ENCODE measurements at regions not wholly inside any gene's neighbourhood (a gene's known extent, or its start where the extent isn't known, plus 50 kb on each side); places are given as distances from the start of the nearest gene placed in this dataset.

- Histone ChIP-seq H3K27me3 (ENCODE audit: insufficient read depth) (no peaks in the 10 kb centered on the region), H3K79me2 (replicated peaks; ENCODE audit: insufficient read depth) (no peaks in the 10 kb centered on the region), H3K4me3 (no peak overlapping the region), H3K4me1 (ENCODE audit: insufficient read depth) (no peaks in the 10 kb centered on the region), H3F3A (replicated peaks; ENCODE audit: low read depth) (no peaks in the 10 kb centered on the region), H3K9me2 (ENCODE audit: insufficient read depth) (peaks cover 9% of the 10 kb centered on the region; the same call in 1 of the 2 replicates), H2AFZ (peak overlapping the region; percentile 78; the same call in 1 of the 2 replicates), H4K20me1 (replicated peaks; ENCODE audit: insufficient read depth) (no peaks in the 10 kb centered on the region), H3K27ac (ENCODE audit: low read depth) (no peak overlapping the region), H3K4me2 (no peak overlapping the region), H3K36me3 (ENCODE audit: insufficient read depth) (no peaks in the 10 kb centered on the region)
- Mint-ChIP-seq H3K4me1 (peaks cover 18% of the 10 kb centered on the region; the same call in 2 of the 3 replicates), H3K27ac (no peak overlapping the region), H3K36me3 (ENCODE audit: low read depth) (0 out of 3 replicates have a peak, but pooled peaks cover under 1% of the 10 kb centered on the region), H3K4me3 (no peak overlapping the region), H3K27me3 (ENCODE audit: insufficient read depth, low read depth, poor library complexity) (peaks cover 2% of the 10 kb centered on the region), H3K9me3 (peaks cover under 1% of the 10 kb centered on the region; the same call in 2 of the 3 replicates)
- DNase-seq (ENCODE audit: low spot score) (no peak), ATAC-seq (no peak)
- TF ChIP-seq, protein P1, sequence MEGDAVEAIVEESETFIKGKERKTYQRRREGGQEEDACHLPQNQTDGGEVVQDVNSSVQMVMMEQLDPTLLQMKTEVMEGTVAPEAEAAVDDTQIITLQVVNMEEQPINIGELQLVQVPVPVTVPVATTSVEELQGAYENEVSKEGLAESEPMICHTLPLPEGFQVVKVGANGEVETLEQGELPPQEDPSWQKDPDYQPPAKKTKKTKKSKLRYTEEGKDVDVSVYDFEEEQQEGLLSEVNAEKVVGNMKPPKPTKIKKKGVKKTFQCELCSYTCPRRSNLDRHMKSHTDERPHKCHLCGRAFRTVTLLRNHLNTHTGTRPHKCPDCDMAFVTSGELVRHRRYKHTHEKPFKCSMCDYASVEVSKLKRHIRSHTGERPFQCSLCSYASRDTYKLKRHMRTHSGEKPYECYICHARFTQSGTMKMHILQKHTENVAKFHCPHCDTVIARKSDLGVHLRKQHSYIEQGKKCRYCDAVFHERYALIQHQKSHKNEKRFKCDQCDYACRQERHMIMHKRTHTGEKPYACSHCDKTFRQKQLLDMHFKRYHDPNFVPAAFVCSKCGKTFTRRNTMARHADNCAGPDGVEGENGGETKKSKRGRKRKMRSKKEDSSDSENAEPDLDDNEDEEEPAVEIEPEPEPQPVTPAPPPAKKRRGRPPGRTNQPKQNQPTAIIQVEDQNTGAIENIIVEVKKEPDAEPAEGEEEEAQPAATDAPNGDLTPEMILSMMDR (conservative IDR thresholded peaks at IDR 0.05; ENCODE audit: low read depth in 2 of 2) = no peak
- TF ChIP-seq, protein P2, sequence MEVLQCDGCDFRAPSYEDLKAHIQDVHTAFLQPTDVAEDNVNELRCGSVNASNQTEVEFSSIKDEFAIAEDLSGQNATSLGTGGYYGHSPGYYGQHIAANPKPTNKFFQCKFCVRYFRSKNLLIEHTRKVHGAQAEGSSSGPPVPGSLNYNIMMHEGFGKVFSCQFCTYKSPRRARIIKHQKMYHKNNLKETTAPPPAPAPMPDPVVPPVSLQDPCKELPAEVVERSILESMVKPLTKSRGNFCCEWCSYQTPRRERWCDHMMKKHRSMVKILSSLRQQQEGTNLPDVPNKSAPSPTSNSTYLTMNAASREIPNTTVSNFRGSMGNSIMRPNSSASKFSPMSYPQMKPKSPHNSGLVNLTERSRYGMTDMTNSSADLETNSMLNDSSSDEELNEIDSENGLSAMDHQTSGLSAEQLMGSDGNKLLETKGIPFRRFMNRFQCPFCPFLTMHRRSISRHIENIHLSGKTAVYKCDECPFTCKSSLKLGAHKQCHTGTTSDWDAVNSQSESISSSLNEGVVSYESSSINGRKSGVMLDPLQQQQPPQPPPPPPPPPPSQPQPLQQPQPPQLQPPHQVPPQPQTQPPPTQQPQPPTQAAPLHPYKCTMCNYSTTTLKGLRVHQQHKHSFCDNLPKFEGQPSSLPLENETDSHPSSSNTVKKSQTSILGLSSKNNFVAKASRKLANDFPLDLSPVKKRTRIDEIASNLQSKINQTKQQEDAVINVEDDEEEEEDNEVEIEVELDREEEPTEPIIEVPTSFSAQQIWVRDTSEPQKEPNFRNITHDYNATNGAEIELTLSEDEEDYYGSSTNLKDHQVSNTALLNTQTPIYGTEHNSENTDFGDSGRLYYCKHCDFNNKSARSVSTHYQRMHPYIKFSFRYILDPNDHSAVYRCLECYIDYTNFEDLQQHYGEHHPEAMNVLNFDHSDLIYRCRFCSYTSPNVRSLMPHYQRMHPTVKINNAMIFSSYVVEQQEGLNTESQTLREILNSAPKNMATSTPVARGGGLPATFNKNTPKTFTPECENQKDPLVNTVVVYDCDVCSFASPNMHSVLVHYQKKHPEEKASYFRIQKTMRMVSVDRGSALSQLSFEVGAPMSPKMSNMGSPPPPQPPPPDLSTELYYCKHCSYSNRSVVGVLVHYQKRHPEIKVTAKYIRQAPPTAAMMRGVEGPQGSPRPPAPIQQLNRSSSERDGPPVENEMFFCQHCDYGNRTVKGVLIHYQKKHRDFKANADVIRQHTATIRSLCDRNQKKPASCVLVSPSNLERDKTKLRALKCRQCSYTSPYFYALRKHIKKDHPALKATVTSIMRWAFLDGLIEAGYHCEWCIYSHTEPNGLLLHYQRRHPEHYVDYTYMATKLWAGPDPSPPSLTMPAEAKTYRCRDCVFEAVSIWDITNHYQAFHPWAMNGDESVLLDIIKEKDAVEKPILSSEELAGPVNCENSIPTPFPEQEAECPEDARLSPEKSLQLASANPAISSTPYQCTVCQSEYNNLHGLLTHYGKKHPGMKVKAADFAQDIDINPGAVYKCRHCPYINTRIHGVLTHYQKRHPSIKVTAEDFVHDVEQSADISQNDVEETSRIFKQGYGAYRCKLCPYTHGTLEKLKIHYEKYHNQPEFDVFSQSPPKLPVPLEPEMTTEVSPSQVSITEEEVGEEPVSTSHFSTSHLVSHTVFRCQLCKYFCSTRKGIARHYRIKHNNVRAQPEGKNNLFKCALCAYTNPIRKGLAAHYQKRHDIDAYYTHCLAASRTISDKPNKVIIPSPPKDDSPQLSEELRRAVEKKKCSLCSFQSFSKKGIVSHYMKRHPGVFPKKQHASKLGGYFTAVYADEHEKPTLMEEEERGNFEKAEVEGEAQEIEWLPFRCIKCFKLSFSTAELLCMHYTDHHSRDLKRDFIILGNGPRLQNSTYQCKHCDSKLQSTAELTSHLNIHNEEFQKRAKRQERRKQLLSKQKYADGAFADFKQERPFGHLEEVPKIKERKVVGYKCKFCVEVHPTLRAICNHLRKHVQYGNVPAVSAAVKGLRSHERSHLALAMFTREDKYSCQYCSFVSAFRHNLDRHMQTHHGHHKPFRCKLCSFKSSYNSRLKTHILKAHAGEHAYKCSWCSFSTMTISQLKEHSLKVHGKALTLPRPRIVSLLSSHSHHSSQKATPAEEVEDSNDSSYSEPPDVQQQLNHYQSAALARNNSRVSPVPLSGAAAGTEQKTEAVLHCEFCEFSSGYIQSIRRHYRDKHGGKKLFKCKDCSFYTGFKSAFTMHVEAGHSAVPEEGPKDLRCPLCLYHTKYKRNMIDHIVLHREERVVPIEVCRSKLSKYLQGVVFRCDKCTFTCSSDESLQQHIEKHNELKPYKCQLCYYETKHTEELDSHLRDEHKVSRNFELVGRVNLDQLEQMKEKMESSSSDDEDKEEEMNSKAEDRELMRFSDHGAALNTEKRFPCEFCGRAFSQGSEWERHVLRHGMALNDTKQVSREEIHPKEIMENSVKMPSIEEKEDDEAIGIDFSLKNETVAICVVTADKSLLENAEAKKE (CRISPR knock-in tag; IDR thresholded peaks at IDR 0.05) = no peak
- TF ChIP-seq REST (IDR thresholded peaks at IDR 0.05; ENCODE audit: unreplicated experiment) (no peak), JUNB (IDR thresholded peaks at IDR 0.05; ENCODE audit: unreplicated experiment) (no peak), ZNF331 (CRISPR knock-in tag; IDR thresholded peaks at IDR 0.05; ENCODE audit: low read depth) (no peak), CREB1 (CRISPR knock-in tag; IDR thresholded peaks at IDR 0.05; ENCODE audit: low read depth) (no peak), EZH2 (IDR thresholded peaks at IDR 0.05; ENCODE audit: low read depth, unreplicated experiment) (no peak), NANOG (IDR thresholded peaks at IDR 0.05; ENCODE audit: borderline replicate concordance) (no peak), POLR2AphosphoS5 (IDR thresholded peaks at IDR 0.05; ENCODE audit: low read depth) (no peak), ZNF114 (CRISPR knock-in tag; IDR thresholded peaks at IDR 0.05) (no peak), STAT1 (IDR thresholded peaks at IDR 0.05; ENCODE audit: unreplicated experiment) (no peak), EZH2phosphoT487 (IDR thresholded peaks at IDR 0.05; ENCODE audit: unreplicated experiment) (no peak)
- TF ChIP-seq, protein P3, sequence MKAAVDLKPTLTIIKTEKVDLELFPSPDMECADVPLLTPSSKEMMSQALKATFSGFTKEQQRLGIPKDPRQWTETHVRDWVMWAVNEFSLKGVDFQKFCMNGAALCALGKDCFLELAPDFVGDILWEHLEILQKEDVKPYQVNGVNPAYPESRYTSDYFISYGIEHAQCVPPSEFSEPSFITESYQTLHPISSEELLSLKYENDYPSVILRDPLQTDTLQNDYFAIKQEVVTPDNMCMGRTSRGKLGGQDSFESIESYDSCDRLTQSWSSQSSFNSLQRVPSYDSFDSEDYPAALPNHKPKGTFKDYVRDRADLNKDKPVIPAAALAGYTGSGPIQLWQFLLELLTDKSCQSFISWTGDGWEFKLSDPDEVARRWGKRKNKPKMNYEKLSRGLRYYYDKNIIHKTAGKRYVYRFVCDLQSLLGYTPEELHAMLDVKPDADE (IDR thresholded peaks at IDR 0.05) = no peak
Observed at GRCh38 chr15:60091157-60091556, 87.0 kb downstream of the FOXB1 start.
